ENCODE measurements at regions not wholly inside any gene's neighbourhood (a gene's known extent, or its start where the extent isn't known, plus 50 kb on each side); places are given as distances from the start of the nearest gene placed in this dataset.

DNA sequence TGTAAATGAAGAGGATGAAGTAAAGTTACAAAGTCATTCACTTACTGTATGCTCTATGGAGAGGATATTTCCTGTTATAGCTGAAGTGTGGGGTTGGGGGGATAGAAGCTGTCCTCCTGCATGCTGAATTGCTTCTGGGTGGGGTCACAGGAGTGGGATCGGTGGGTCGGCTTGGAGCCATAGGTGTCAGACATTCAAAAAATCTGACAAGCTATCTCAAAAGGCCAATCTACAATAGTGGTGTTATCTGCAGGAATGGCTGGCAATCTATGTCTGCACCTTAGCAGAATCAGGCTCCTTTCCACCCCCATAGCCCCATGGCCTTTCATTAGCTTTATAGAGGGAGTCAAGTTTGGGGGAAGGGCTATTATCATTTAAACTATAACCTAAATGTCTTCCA is 104.9 kb downstream of the ABCC12 start:
- no peak overlapping the region for H2AFZ ChIP-seq (replicated peaks)
- peaks cover 26% of the 10 kb centered on the region for H3K4me1 ChIP-seq
- no peak overlapping the region for H3K4me3 Mint-ChIP-seq
- peaks cover 5% of the 10 kb centered on the region for H3K27me3 Mint-ChIP-seq (ENCODE audit: insufficient read depth, low read depth)
- no peaks in the 10 kb centered on the region for H3K9me3 Mint-ChIP-seq
- no peaks in the 10 kb centered on the region for H3K79me2 ChIP-seq (ENCODE audit: low read depth)
- DNase-seq (ENCODE audit: low spot score): no peak
- H3K4me3 ChIP-seq: no peak overlapping the region
- no peak overlapping the region for H3K27ac ChIP-seq
- H3K27ac Mint-ChIP-seq: no peak overlapping the region
- H3K36me3 Mint-ChIP-seq: no peaks in the 10 kb centered on the region
- H3F3A ChIP-seq (ENCODE audit: low read depth): peaks cover 6% of the 10 kb centered on the region
- no peak overlapping the region for H3K9ac ChIP-seq
- H3K4me2 ChIP-seq: no peak overlapping the region
- no peaks in the 10 kb centered on the region for H3K36me3 ChIP-seq
- TF ChIP-seq EZH2 (IDR thresholded peaks at IDR 0.05) (no peak), EZH2phosphoT487 (IDR thresholded peaks at IDR 0.05) (no peak)
- TF ChIP-seq, protein P1, sequence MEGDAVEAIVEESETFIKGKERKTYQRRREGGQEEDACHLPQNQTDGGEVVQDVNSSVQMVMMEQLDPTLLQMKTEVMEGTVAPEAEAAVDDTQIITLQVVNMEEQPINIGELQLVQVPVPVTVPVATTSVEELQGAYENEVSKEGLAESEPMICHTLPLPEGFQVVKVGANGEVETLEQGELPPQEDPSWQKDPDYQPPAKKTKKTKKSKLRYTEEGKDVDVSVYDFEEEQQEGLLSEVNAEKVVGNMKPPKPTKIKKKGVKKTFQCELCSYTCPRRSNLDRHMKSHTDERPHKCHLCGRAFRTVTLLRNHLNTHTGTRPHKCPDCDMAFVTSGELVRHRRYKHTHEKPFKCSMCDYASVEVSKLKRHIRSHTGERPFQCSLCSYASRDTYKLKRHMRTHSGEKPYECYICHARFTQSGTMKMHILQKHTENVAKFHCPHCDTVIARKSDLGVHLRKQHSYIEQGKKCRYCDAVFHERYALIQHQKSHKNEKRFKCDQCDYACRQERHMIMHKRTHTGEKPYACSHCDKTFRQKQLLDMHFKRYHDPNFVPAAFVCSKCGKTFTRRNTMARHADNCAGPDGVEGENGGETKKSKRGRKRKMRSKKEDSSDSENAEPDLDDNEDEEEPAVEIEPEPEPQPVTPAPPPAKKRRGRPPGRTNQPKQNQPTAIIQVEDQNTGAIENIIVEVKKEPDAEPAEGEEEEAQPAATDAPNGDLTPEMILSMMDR (IDR thresholded peaks at IDR 0.05): no peak
- H4K20me1 ChIP-seq (ENCODE audit: low read depth): no peaks in the 10 kb centered on the region
- H3K9me3 ChIP-seq (ENCODE audit: low read depth): no peaks in the 10 kb centered on the region
- peaks cover 23% of the 10 kb centered on the region for H3K4me1 Mint-ChIP-seq
- peaks cover 6% of the 10 kb centered on the region for H3K27me3 ChIP-seq

DNA sequence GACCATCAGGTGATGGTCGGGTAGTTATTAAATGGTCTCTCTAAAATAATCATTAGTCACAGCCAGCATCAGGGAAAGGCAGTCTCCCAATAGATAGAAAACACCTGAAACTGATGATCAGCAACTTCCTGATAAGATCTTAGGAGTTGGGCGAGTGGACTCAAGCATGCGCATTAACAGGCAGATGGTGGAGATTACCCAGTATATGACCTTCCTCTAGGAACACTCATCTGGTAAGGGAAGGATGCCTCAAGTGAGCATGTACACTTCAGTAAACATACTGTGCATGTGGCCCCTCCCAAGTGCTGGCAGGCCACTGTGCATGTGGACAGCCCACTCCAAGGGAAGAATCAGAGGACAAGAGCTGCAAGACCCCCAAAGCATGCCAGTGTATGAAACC is 105.9 kb downstream of the ABCC12 start:
- no peak overlapping the region for H3K9ac ChIP-seq
- H3K4me2 ChIP-seq: no peak overlapping the region
- peaks cover 20% of the 10 kb centered on the region for H3K4me1 Mint-ChIP-seq
- no peak overlapping the region for H3K27ac ChIP-seq
- peak overlapping the region; percentile 82 for H3K27ac Mint-ChIP-seq
- peaks cover 5% of the 10 kb centered on the region for H3K27me3 Mint-ChIP-seq (ENCODE audit: insufficient read depth, low read depth)
- TF ChIP-seq EZH2 (IDR thresholded peaks at IDR 0.05) (no peak), EZH2phosphoT487 (IDR thresholded peaks at IDR 0.05) (no peak)
- TF ChIP-seq, protein P1 (IDR thresholded peaks at IDR 0.05): no peak
- no peaks in the 10 kb centered on the region for H3K9me3 ChIP-seq (ENCODE audit: low read depth)
- no peak overlapping the region for H2AFZ ChIP-seq (replicated peaks)
- H3F3A ChIP-seq (ENCODE audit: low read depth): peaks cover 6% of the 10 kb centered on the region
- H4K20me1 ChIP-seq (ENCODE audit: low read depth): no peaks in the 10 kb centered on the region
- H3K36me3 ChIP-seq: no peaks in the 10 kb centered on the region
- H3K4me3 Mint-ChIP-seq: no peak overlapping the region
- no peak overlapping the region for H3K4me3 ChIP-seq
- H3K27me3 ChIP-seq: no peaks in the 10 kb centered on the region
- H3K4me1 ChIP-seq: peaks cover 26% of the 10 kb centered on the region
- no peak for DNase-seq (ENCODE audit: low spot score)
- H3K79me2 ChIP-seq (ENCODE audit: low read depth): no peaks in the 10 kb centered on the region
- no peaks in the 10 kb centered on the region for H3K36me3 Mint-ChIP-seq
- H3K9me3 Mint-ChIP-seq: no peaks in the 10 kb centered on the region

GRCh38 chr16:48047720-48048119 is 108.1 kb downstream of the ABCC12 start:
- no peaks in the 10 kb centered on the region for H3K9me3 ChIP-seq (ENCODE audit: low read depth)
- Mint-ChIP-seq H3K27ac (no peak overlapping the region), H3K9me3 (no peaks in the 10 kb centered on the region), H3K4me3 (no peak overlapping the region), H3K4me1 (peaks cover 6% of the 10 kb centered on the region), H3K36me3 (no peaks in the 10 kb centered on the region), H3K27me3 (ENCODE audit: insufficient read depth, low read depth) (peaks cover 2% of the 10 kb centered on the region)
- peaks cover 6% of the 10 kb centered on the region for H3F3A ChIP-seq (ENCODE audit: low read depth)
- H3K27me3 ChIP-seq: no peaks in the 10 kb centered on the region
- peak overlapping the region; percentile 74 for H3K27ac ChIP-seq
- H3K4me3 ChIP-seq: no peak overlapping the region
- DNase-seq (ENCODE audit: low spot score): peak; percentile 20
- H3K9ac ChIP-seq: no peak overlapping the region
- no peaks in the 10 kb centered on the region for H4K20me1 ChIP-seq (ENCODE audit: low read depth)
- H3K4me2 ChIP-seq: peak overlapping the region; percentile 35
- H3K36me3 ChIP-seq: no peaks in the 10 kb centered on the region
- no peaks in the 10 kb centered on the region for H3K79me2 ChIP-seq (ENCODE audit: low read depth)
- H3K4me1 ChIP-seq: peaks cover 15% of the 10 kb centered on the region
- TF ChIP-seq EZH2 (IDR thresholded peaks at IDR 0.05) (no peak), EZH2phosphoT487 (IDR thresholded peaks at IDR 0.05) (no peak)
- TF ChIP-seq, protein P1 (IDR thresholded peaks at IDR 0.05): no peak
- H2AFZ ChIP-seq (replicated peaks): no peak overlapping the region
